Fibroblast of pulmonary artery (primary cell): ENCODE measurements at regions not wholly inside any gene's neighbourhood (a gene's known extent, or its start where the extent isn't known, plus 50 kb on each side); places are given as distances from the start of the nearest gene placed in this dataset.

Source experiments
- DNase-seq: peaks from one replicate; pipeline ENCODE4 v3.0.0-alpha.2; 2010; ENCODE audit warnings: low read depth
- H3K4me3 ChIP-seq: replicated peaks from 2 replicates; pipeline ENCODE4 v1.5.1; 2011; ENCODE audit warnings: low read depth, mild to moderate bottlenecking, control low read depth, low read length, moderate library complexity
- CTCF ChIP-seq: IDR thresholded peaks from 2 replicates; pipeline ENCODE4 v1.5.1; 2011; ENCODE audit warnings: mild to moderate bottlenecking, control low read depth, low read length, inconsistent platforms; ENCODE audit errors: missing control alignments

GRCh38 chr4:63678358-63678931 is 730.8 kb downstream of the TECRL start:
- no peak for TF ChIP-seq CTCF
- no peak overlapping the region for H3K4me3 ChIP-seq
- no peak for DNase-seq

GRCh38 chr4:63670735-63671134 is 738.5 kb downstream of the TECRL start:
- no peak overlapping the region for H3K4me3 ChIP-seq
- TF ChIP-seq CTCF, result no peak
- no peak for DNase-seq

- TF ChIP-seq CTCF, result no peak
- DNase-seq, result no peak
- H3K4me3 ChIP-seq, result no peak overlapping the region
These were observed 745.4 kb downstream of the TECRL start for GRCh38 chr4:63663870-63664269.

GRCh38 chr4:63644396-63644795 is 764.9 kb downstream of the TECRL start:
- H3K4me3 ChIP-seq, result no peak overlapping the region
- TF ChIP-seq CTCF, result no peak
- no peak for DNase-seq

GRCh38 chr4:63637270-63637669 is 772.0 kb downstream of the TECRL start:
- H3K4me3 ChIP-seq, result no peak overlapping the region
- TF ChIP-seq CTCF, result no peak
- DNase-seq, result no peak

GRCh38 chr4:63632858-63633257 is 776.4 kb downstream of the TECRL start:
- no peak for TF ChIP-seq CTCF
- no peak overlapping the region for H3K4me3 ChIP-seq
- DNase-seq, result no peak

- no peak overlapping the region for H3K4me3 ChIP-seq
- no peak for TF ChIP-seq CTCF
- DNase-seq, result no peak
These were observed 789.0 kb downstream of the TECRL start for GRCh38 chr4:63620271-63620670.
